GM10248 (cell line): ENCODE measurements at regions not wholly inside any gene's neighbourhood (a gene's known extent, or its start where the extent isn't known, plus 50 kb on each side); places are given as distances from the start of the nearest gene placed in this dataset.

ENCODE experiments used
- CTCF ChIA-PET: fragments of 300-600 bp; sonication (Branson Sonifier 250); formaldehyde crosslinking; extraction: SDS; loops from one replicate; lab custom pipeline; 2021; ENCODE audit warnings: antibody characterized with exemption; lab: Yijun Ruan, JAX
- POLR2A ChIA-PET: fragments of 350-650 bp; sonication (Branson Sonifier 250); formaldehyde crosslinking; extraction: SDS; loops from one replicate; lab custom pipeline; 2020; ENCODE audit warnings: antibody characterized with exemption; lab: Yijun Ruan, JAX
- DNase-seq: peaks from one replicate; pipeline ENCODE4 v3.0.0; 2012; ENCODE audit errors: extremely low spot score
- CTCF ChIP-seq: IDR thresholded peaks from 2 replicates; pipeline ENCODE4 v1.5.1; 2012; ENCODE audit warnings: mild to moderate bottlenecking, low read depth; ENCODE audit errors: extremely low read depth, missing control alignments, control extremely low read depth

- ChIA-PET CTCF (interaction anchor here (1.1 kb wide), 1 partner anchor 52 kb away, joined by 3 read pairs; no protein-coding TSS in a partner anchor), POLR2A (no interaction called here)
- no peak for DNase-seq
- no peak for TF ChIP-seq CTCF
These were observed 524.1 kb upstream of the TBX3 start for GRCh38 chr12:115208098-115208497.

DNA sequence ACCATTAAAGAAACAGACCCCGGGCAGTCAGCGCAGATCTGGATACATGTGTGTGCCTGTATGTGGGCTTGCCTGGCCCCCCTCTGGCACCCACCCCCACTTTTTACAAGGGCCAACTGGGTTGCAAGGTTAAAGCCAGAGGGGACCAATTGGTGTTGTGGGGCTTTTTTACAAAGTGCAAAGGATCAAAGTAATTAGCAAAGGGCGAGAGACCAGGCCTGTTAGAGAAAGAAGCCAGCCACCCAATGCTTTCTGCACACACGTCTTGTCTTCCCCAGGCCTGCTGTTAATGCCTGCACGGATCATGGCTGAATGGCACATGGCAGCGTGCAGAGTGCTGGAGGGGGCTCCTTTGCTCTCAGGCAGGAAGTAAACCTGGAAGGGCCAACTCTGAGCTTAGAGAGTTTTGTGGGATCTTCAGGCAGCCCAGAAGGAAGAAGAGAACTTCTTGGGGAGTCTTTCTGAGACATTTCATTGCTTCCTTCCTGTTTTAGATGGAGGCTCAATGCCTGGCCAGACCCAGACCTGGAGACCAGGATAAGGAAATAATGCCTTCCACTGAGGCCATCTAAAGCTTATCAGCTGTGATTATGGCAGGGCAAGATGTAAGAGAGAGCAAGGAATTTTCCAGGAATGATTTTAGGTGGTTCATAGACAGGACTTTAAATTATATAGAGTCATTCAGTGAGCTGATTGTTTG lies 523.4 kb upstream of the TBX3 start:
- TF ChIP-seq CTCF = no peak
- DNase-seq = no peak
- ChIA-PET CTCF (interaction anchor here (1.1 kb wide), 1 partner anchor 53 kb away, joined by 3 read pairs; no protein-coding TSS in a partner anchor), POLR2A (no interaction called here)

GRCh38 chr12:115206801-115207200 lies 522.8 kb upstream of the TBX3 start:
- DNase-seq = no peak
- TF ChIP-seq CTCF = no peak
- POLR2A ChIA-PET = no interaction called here
- CTCF ChIA-PET = no interaction called here

GRCh38 chr12:115205755-115206308 lies 521.9 kb upstream of the TBX3 start:
- TF ChIP-seq CTCF = no peak
- DNase-seq = no peak
- POLR2A ChIA-PET = no interaction called here
- CTCF ChIA-PET = interaction anchor here (1.3 kb wide), 1 partner anchor 43 kb away, joined by 3 read pairs; no protein-coding TSS in a partner anchor

DNA sequence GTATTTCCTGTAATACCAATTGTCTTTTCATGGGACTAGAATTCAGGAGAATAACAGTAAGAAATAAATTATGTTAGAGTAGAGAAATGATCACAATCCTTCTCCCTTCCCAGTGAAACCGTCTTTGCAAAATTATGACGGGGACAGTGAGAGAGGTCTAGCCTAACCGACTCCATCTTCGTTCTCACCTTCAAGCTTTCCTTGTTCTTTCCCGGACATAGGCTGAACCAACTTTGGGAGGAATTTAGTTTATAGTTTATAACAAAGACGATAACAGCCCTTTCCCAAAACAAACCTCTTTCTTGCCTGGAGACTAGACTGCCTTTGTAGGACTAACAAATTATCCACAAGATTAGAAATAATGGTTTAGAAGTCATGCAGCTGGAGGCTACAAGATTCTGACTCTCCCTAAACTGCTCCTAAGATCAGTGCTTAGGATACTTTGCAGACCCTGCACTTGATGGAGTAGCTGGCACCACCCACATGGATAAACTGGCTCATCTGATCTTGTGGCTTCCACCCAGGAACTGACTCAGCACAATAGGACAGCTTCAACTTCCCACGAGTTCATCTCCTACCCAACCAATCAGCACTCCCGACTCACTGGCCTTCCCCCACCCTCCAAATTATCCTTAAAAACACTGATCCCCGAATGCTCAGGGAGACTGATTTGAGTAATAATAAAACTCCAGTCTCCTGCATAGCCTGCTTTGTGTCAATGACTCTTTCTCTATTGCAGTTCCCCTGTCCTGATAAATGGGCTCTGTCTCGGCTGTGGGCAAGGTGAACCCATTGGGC lies 521.2 kb upstream of the TBX3 start:
- no peak for DNase-seq
- POLR2A ChIA-PET = no interaction called here
- no peak for TF ChIP-seq CTCF
- CTCF ChIA-PET = interaction anchor here (1.3 kb wide), 1 partner anchor 44 kb away, joined by 3 read pairs; no protein-coding TSS in a partner anchor

- ChIA-PET CTCF (interaction anchor here (1.5 kb wide), 1 partner anchor 22 kb away, joined by 4 read pairs; no protein-coding TSS in a partner anchor), POLR2A (no interaction called here)
- no peak for TF ChIP-seq CTCF
- DNase-seq = no peak
These were observed 519.7 kb upstream of the TBX3 start for GRCh38 chr12:115203701-115204100.
